Osteoblast (primary cell): ENCODE measurements at regions not wholly inside any gene's neighbourhood (a gene's known extent, or its start where the extent isn't known, plus 50 kb on each side); places are given as distances from the start of the nearest gene placed in this dataset.

Experiments
- DNase-seq: peaks from one replicate; pipeline ENCODE4 v3.0.0; 2011; ENCODE audit warnings: low spot score, mixed read lengths; ENCODE audit not compliant: insufficient read length; ENCODE audit errors: missing footprints
- H2AFZ ChIP-seq: 2 replicates; pipeline ENCODE4 v1.6.0; 2011; ENCODE audit warnings: mild to moderate bottlenecking, low read length
- H3K27ac ChIP-seq: 2 replicates; pipeline ENCODE4 v1.5.1; 2011; ENCODE audit warnings: mild to moderate bottlenecking, low read depth, low read length, moderate library complexity
- H3K27me3 ChIP-seq: 2 replicates; pipeline ENCODE4 v1.6.0; 2012; ENCODE audit warnings: mild to moderate bottlenecking, control low read depth, inconsistent platforms, low read length, moderate library complexity; ENCODE audit not compliant: insufficient read depth
- H3K36me3 ChIP-seq: 2 replicates; pipeline ENCODE4 v1.5.1; 2011; ENCODE audit warnings: mild to moderate bottlenecking, low read length, control low read depth, moderate library complexity; ENCODE audit not compliant: insufficient read depth
- H3K4me1 ChIP-seq: 2 replicates; pipeline ENCODE4 v1.5.1; 2011; ENCODE audit warnings: mild to moderate bottlenecking, low read length, control low read depth, moderate library complexity; ENCODE audit not compliant: insufficient read depth
- H3K4me2 ChIP-seq: 2 replicates; pipeline ENCODE4 v1.6.0; 2011; ENCODE audit warnings: mild to moderate bottlenecking, low read length; ENCODE audit not compliant: insufficient read depth
- H3K4me3 ChIP-seq: fragments of 200-600 bp; sonication (generic); 3 replicates; pipeline ENCODE4 v1.5.1; 2012; ENCODE audit warnings: mild to moderate bottlenecking, low read length, inconsistent platforms; ENCODE audit not compliant: insufficient read depth
- H3K79me2 ChIP-seq: 2 replicates; pipeline ENCODE4 v1.6.0; 2012; ENCODE audit warnings: mild to moderate bottlenecking, low read length, control low read depth, inconsistent platforms; ENCODE audit not compliant: insufficient read depth
- H3K9me3 ChIP-seq: 2 replicates; pipeline ENCODE4 v1.5.1; 2011; ENCODE audit warnings: low read depth, low read length, control low read depth
- H4K20me1 ChIP-seq: 2 replicates; pipeline ENCODE4 v1.6.0; 2012; ENCODE audit warnings: mild to moderate bottlenecking, low read length, control low read depth; ENCODE audit not compliant: insufficient read depth
- TF ChIP-seq, protein P1 (sequence below): IDR thresholded peaks from 2 replicates; pipeline ENCODE4 v1.5.1; 2011; ENCODE audit warnings: mild to moderate bottlenecking, low read depth, low read length, moderate library complexity; ENCODE audit errors: extremely low read depth

DNA sequence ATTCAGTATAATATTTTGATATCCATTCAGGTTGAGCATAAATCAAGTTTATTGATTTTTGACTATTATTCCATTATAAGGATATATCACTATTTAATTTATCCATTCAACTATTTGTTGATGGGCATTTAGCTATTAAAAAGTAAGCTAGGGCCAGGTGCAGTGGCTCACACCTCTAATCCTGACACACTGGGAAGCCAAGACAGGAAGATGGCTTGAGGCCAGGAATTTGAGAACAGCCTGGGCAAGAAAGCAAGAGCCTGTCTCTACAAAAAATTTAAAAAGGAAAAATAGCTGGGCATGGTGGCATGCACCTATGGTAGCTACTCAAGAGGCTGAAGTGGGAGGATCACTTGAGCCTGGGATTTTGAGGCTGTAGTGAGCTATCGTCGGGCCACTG, 183.5 kb downstream of the HNMT start:
- H3K27ac ChIP-seq: no peak overlapping the region
- H2AFZ ChIP-seq: no peak overlapping the region
- no peak overlapping the region for H3K4me3 ChIP-seq
- H3K27me3 ChIP-seq: no peaks in the 10 kb centered on the region
- no peaks in the 10 kb centered on the region for H3K4me1 ChIP-seq
- no peaks in the 10 kb centered on the region for H3K36me3 ChIP-seq
- no peaks in the 10 kb centered on the region for H3K79me2 ChIP-seq
- H3K4me2 ChIP-seq: no peak overlapping the region
- TF ChIP-seq, protein P1, sequence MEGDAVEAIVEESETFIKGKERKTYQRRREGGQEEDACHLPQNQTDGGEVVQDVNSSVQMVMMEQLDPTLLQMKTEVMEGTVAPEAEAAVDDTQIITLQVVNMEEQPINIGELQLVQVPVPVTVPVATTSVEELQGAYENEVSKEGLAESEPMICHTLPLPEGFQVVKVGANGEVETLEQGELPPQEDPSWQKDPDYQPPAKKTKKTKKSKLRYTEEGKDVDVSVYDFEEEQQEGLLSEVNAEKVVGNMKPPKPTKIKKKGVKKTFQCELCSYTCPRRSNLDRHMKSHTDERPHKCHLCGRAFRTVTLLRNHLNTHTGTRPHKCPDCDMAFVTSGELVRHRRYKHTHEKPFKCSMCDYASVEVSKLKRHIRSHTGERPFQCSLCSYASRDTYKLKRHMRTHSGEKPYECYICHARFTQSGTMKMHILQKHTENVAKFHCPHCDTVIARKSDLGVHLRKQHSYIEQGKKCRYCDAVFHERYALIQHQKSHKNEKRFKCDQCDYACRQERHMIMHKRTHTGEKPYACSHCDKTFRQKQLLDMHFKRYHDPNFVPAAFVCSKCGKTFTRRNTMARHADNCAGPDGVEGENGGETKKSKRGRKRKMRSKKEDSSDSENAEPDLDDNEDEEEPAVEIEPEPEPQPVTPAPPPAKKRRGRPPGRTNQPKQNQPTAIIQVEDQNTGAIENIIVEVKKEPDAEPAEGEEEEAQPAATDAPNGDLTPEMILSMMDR: no peak
- no peak for DNase-seq
- H4K20me1 ChIP-seq: no peaks in the 10 kb centered on the region
- no peaks in the 10 kb centered on the region for H3K9me3 ChIP-seq

DNA sequence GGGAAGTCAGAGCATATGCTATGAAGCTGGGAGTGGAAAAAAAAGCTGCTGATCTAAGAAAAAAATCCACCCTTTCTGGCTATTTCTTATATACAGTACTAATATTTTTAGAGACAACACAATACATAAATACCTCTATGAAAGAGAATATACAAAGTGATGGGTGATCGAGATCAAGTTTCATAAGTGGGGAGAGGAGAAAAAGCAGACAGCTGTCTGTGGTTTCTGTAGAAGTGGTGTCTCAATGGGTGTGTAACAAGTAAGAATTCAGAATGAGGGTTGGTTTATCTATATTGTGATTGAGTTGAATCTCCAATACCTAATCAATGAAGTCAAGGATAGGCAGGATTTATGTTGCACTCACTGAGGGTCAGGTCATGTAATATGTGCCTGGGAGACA, 191.0 kb downstream of the HNMT start:
- no peaks in the 10 kb centered on the region for H3K27me3 ChIP-seq
- no peak overlapping the region for H3K27ac ChIP-seq
- no peak overlapping the region for H2AFZ ChIP-seq
- no peaks in the 10 kb centered on the region for H3K36me3 ChIP-seq
- H3K4me1 ChIP-seq: no peaks in the 10 kb centered on the region
- H4K20me1 ChIP-seq: no peaks in the 10 kb centered on the region
- TF ChIP-seq, protein P1: no peak
- H3K4me3 ChIP-seq: no peak overlapping the region
- H3K9me3 ChIP-seq: no peaks in the 10 kb centered on the region
- DNase-seq: no peak
- H3K79me2 ChIP-seq: no peaks in the 10 kb centered on the region
- H3K4me2 ChIP-seq: no peak overlapping the region

DNA sequence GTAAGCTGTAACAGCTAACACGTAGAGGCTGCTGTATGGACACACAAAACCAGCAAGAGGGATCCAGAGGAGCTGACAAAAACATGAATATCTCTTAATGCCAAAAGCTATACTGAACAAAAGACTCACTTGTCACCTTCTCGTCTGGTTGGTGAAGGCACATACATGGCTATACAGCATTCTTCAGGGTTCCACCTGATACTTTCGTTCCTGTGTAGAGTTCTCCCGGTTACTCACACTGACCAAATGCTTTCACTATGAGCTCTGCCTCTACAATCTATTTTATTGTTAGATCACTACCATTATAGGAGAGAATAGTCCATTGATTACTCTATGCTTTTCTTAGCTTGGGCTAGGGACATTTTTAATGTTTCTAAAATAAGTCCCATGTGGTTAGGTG, 193.1 kb downstream of the HNMT start:
- Histone ChIP-seq H3K27ac (no peak overlapping the region), H3K4me1 (no peaks in the 10 kb centered on the region), H3K4me2 (no peak overlapping the region), H3K27me3 (no peaks in the 10 kb centered on the region), H4K20me1 (no peaks in the 10 kb centered on the region), H3K9me3 (no peaks in the 10 kb centered on the region), H3K36me3 (no peaks in the 10 kb centered on the region), H3K4me3 (no peak overlapping the region), H3K79me2 (no peaks in the 10 kb centered on the region), H2AFZ (no peak overlapping the region)
- TF ChIP-seq, protein P1: no peak
- no peak for DNase-seq

GRCh38 chr2:138170485-138170884, 206.2 kb downstream of the HNMT start:
- TF ChIP-seq, protein P1: no peak
- H3K27me3 ChIP-seq: no peaks in the 10 kb centered on the region
- no peaks in the 10 kb centered on the region for H4K20me1 ChIP-seq
- DNase-seq: no peak
- H3K36me3 ChIP-seq: no peaks in the 10 kb centered on the region
- no peak overlapping the region for H3K4me3 ChIP-seq
- H3K4me2 ChIP-seq: no peak overlapping the region
- no peak overlapping the region for H2AFZ ChIP-seq
- no peaks in the 10 kb centered on the region for H3K4me1 ChIP-seq
- H3K27ac ChIP-seq: no peak overlapping the region
- no peaks in the 10 kb centered on the region for H3K9me3 ChIP-seq
- H3K79me2 ChIP-seq: no peaks in the 10 kb centered on the region
